Trophoblast cell (in vitro differentiated cells and primary cell): ENCODE measurements at regions not wholly inside any gene's neighbourhood (a gene's known extent, or its start where the extent isn't known, plus 50 kb on each side); places are given as distances from the start of the nearest gene placed in this dataset.

Source experiments
- DNase-seq, 2 donors: peaks; one replicate each; pipeline ENCODE4 v3.0.0-alpha.2; 2016
- H2AFZ ChIP-seq: 2 replicates; pipeline ENCODE4 v1.6.1; 2013; ENCODE audit warnings: low read length, moderate library complexity, mild to moderate bottlenecking; ENCODE audit not compliant: insufficient read depth, poor library complexity
- H2AK5ac ChIP-seq: 2 replicates; pipeline ENCODE4 v1.6.1; 2013; ENCODE audit warnings: mild to moderate bottlenecking, low read length
- H2BK120ac ChIP-seq: 2 replicates; pipeline ENCODE4 v1.6.1; 2013; ENCODE audit warnings: low read length, mild to moderate bottlenecking, moderate library complexity; ENCODE audit not compliant: insufficient read depth, poor library complexity
- H2BK12ac ChIP-seq: 2 replicates; pipeline ENCODE4 v1.6.1; 2013; ENCODE audit warnings: mild to moderate bottlenecking, low read length, moderate library complexity
- H2BK5ac ChIP-seq: 2 replicates; pipeline ENCODE4 v1.6.1; 2013; ENCODE audit warnings: low read length, low read depth, moderate library complexity, mild to moderate bottlenecking; ENCODE audit not compliant: poor library complexity
- H3K14ac ChIP-seq: 2 replicates; pipeline ENCODE4 v1.6.1; 2013; ENCODE audit warnings: mild to moderate bottlenecking, low read length
- H3K18ac ChIP-seq: 2 replicates; pipeline ENCODE4 v1.6.1; 2013; ENCODE audit warnings: mild to moderate bottlenecking, low read length
- H3K23ac ChIP-seq: 2 replicates; pipeline ENCODE4 v1.6.1; 2013; ENCODE audit warnings: low read length
- H3K27ac ChIP-seq: 2 replicates; pipeline ENCODE4 v1.5.1; 2013; ENCODE audit warnings: low read depth, mild to moderate bottlenecking, inconsistent platforms, low read length, moderate library complexity
- H3K27me3 ChIP-seq: 2 replicates; pipeline ENCODE4 v1.6.1; 2013; ENCODE audit warnings: inconsistent platforms, mild to moderate bottlenecking, low read length, moderate library complexity; ENCODE audit not compliant: insufficient read depth
- H3K36me3 ChIP-seq, 2 experiments: 1 replicate in 1 of 2; 2 replicates in 1 of 2; pipeline ENCODE4 v1.6.1; 2013; ENCODE audit warnings: low read length in 2 of 2, mild to moderate bottlenecking in 2 of 2, moderate library complexity in 1 of 2; ENCODE audit not compliant: insufficient read depth in 2 of 2, control insufficient read depth in 1 of 2
- H3K4ac ChIP-seq: 2 replicates; pipeline ENCODE4 v1.6.1; 2013; ENCODE audit warnings: low read depth, mild to moderate bottlenecking, low read length, moderate library complexity
- H3K4me1 ChIP-seq, 2 experiments: 1 replicate in 1 of 2; 2 replicates in 1 of 2; pipeline ENCODE4 v1.6.1; 2013; ENCODE audit warnings: low read length in 2 of 2, mild to moderate bottlenecking in 2 of 2, moderate library complexity in 1 of 2; ENCODE audit not compliant: insufficient read depth in 2 of 2, control insufficient read depth in 1 of 2
- H3K4me2 ChIP-seq: 2 replicates; pipeline ENCODE4 v1.6.1; 2013; ENCODE audit warnings: inconsistent platforms, mild to moderate bottlenecking, low read length, moderate library complexity
- H3K4me3 ChIP-seq: 2 replicates; pipeline ENCODE4 v1.5.1; 2013; ENCODE audit warnings: mild to moderate bottlenecking, low read depth, low read length, inconsistent platforms
- H3K79me1 ChIP-seq: one replicate; pipeline ENCODE4 v1.6.1; 2013; ENCODE audit warnings: low read length
- H3K79me2 ChIP-seq: 2 replicates; pipeline ENCODE4 v1.6.1; 2013; ENCODE audit warnings: low read length, mild to moderate bottlenecking; ENCODE audit not compliant: control insufficient read depth, insufficient read depth, poor library complexity
- H3K9ac ChIP-seq: 2 replicates; pipeline ENCODE4 v1.6.1; 2013; ENCODE audit warnings: mild to moderate bottlenecking, low read length
- H3K9me3 ChIP-seq: 2 replicates; pipeline ENCODE4 v1.6.1; 2013; ENCODE audit warnings: low read depth, mild to moderate bottlenecking, control low read depth, inconsistent platforms, low read length; ENCODE audit not compliant: insufficient read depth
- H4K12ac ChIP-seq: 2 replicates; pipeline ENCODE4 v1.6.1; 2013; ENCODE audit warnings: low read depth, mild to moderate bottlenecking, low read length, moderate library complexity
- H4K8ac ChIP-seq: 2 replicates; pipeline ENCODE4 v1.6.1; 2013; ENCODE audit warnings: low read depth, mild to moderate bottlenecking, low read length, moderate library complexity
- H4K91ac ChIP-seq: one replicate; pipeline ENCODE4 v1.6.1; 2013; ENCODE audit warnings: low read depth, mild to moderate bottlenecking, low read length, moderate library complexity
- WGBS: extraction: QIAGEN DNeasy Blood & Tissue Kit; methylation state at CpG from one replicate; pipeline ENCODE4 v1.1.7; 2013; ENCODE audit warnings: missing lambda C conversion rate; ENCODE audit not compliant: insufficient read length, insufficient coverage; ENCODE audit errors: extremely low coverage; 5-methylcytosine and 5-hydroxymethylcytosine counted together

DNA sequence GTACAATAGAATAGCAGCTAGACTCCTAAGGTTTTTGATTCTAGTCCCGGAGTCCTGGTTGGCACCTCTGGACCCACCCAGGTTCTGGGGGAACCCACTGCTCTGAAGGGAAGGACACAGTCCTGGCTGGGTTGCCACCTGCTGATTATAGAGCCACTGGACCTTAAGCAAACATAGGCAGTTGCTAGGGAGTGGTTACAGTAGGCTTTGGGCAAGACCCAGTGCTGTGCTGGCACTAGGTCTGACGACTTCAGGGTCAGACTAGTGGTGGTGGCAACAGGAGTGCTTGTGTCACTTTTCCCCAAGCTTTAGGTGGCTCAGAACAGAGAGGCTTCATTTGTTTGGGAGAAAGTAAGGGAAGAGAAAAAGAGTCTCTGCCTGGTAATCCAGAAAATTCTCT lies 109.8 kb upstream of the C3orf80 start:
- Histone ChIP-seq H3K4me2 (no peak overlapping the region), H3K4me1 (no peaks in the 10 kb centered on the region), H2BK5ac (no peak overlapping the region), H3K79me2 (no peaks in the 10 kb centered on the region), H3K27me3 (no peaks in the 10 kb centered on the region), H3K79me1 (no peaks in the 10 kb centered on the region), H2BK12ac (no peak overlapping the region), H3K27ac (no peak overlapping the region), H2AFZ (no peak overlapping the region), H3K4ac (no peak overlapping the region), H4K91ac (no peak overlapping the region), H2BK120ac (no peak overlapping the region), H3K23ac (no peak overlapping the region), H4K12ac (no peak overlapping the region), H3K14ac (no peak overlapping the region), H3K9ac (no peak overlapping the region), H2AK5ac (no peak overlapping the region), H3K4me3 (no peak overlapping the region), H3K9me3 (no peaks in the 10 kb centered on the region), H4K8ac (no peak overlapping the region), H3K36me3 (no peaks in the 10 kb centered on the region), H3K18ac (no peak overlapping the region)
- no CpG with 5 or more reads among the region's 2 CpGs for WGBS
- no peak for DNase-seq

DNA sequence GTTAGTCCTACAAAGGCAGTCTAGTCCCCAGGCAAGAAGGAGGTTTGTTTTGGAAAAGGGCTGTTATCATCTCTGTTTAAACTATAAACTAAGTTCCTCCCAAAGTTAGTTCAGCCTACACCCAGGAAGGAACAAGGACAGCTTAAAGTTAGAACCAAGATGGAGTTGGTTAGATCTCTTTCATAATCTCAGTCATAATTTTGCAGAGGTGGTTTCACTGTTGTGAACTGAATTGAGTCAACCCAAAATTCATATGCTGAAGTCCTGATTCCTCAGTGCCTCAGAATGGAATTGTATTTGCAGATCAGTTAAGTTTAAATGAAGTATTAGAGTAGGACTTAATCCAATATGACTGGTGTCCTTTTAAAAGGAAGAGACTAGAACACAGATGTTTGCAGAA lies 101.0 kb upstream of the C3orf80 start:
- no peak overlapping the region for H2AK5ac ChIP-seq
- H3K79me2 ChIP-seq: no peaks in the 10 kb centered on the region
- H2BK120ac ChIP-seq: no peak overlapping the region
- H4K91ac ChIP-seq: no peak overlapping the region
- no peaks in the 10 kb centered on the region for H3K27me3 ChIP-seq
- no peaks in the 10 kb centered on the region for H3K79me1 ChIP-seq
- H4K8ac ChIP-seq: no peak overlapping the region
- no peak overlapping the region for H3K4ac ChIP-seq
- H3K4me3 ChIP-seq: no peak overlapping the region
- H4K12ac ChIP-seq: no peak overlapping the region
- no peak overlapping the region for H3K18ac ChIP-seq
- H2BK12ac ChIP-seq: no peak overlapping the region
- H3K4me2 ChIP-seq: no peak overlapping the region
- no peak overlapping the region for H2BK5ac ChIP-seq
- H3K9me3 ChIP-seq: no peaks in the 10 kb centered on the region
- H3K9ac ChIP-seq: no peak overlapping the region
- peaks cover 0 to 2% of the 10 kb centered on the region in 2 experiments for H3K4me1 ChIP-seq
- no peak overlapping the region for H3K23ac ChIP-seq
- no peak for DNase-seq
- H3K27ac ChIP-seq: no peak overlapping the region
- H2AFZ ChIP-seq: no peak overlapping the region
- H3K14ac ChIP-seq: no peak overlapping the region
- H3K36me3 ChIP-seq: no peaks in the 10 kb centered on the region

DNA sequence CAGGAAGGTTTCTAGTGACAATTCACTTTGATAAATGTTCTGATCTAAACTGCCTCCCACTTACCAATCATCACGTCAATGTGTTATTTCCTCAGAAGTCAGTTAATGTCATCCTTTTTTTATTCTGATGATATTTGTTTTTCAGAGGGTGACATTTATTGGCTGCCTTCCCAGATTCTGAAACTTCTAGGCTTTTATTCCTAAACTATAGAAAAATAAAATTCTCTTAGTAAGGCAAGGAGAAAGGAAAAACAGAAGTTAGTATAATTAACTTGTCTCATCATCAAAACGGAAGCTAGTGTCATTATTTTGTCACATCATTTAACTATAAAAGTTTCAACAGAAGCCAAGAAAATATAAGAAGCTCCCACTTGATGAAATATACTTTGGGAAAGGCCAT lies 100.0 kb upstream of the C3orf80 start:
- Histone ChIP-seq H3K9me3 (no peaks in the 10 kb centered on the region), H2AK5ac (no peak overlapping the region), H3K23ac (no peak overlapping the region), H3K79me2 (no peaks in the 10 kb centered on the region), H3K27me3 (no peaks in the 10 kb centered on the region), H4K91ac (no peak overlapping the region), H3K36me3 (no peaks in the 10 kb centered on the region), H3K79me1 (no peaks in the 10 kb centered on the region), H2BK120ac (no peak overlapping the region), H4K8ac (no peak overlapping the region), H4K12ac (no peak overlapping the region), H3K9ac (no peak overlapping the region), H2BK5ac (no peak overlapping the region), H2AFZ (no peak overlapping the region), H3K27ac (no peak overlapping the region), H3K4me1 (peaks cover 0 to 2% of the 10 kb centered on the region in 2 experiments), H2BK12ac (no peak overlapping the region), H3K18ac (no peak overlapping the region), H3K4ac (no peak overlapping the region), H3K4me3 (no peak overlapping the region), H3K4me2 (no peak overlapping the region), H3K14ac (no peak overlapping the region)
- DNase-seq: no peak
- WGBS: no CpG with 5 or more reads among the region's 2 CpGs

DNA sequence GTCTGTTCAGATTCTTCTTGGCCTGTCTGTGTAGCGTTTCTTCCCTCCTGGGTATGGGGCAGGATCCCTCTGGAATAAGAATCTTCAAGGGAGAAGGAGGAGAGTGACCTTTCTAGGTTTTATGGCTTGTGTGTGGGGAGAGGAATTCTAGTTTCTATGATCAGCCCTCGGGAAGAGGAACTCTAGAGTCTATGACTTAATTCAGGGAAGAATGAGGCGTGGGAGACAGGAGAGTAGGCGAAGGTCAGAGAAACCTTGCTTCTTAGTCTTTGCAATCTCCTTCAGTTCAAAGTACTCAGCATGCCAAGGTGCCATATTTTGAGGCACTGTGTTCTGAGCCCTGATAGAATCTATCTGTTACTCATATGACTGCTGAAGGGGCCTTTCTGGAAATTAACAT lies 99.2 kb upstream of the C3orf80 start:
- Histone ChIP-seq H3K4me2 (no peak overlapping the region), H3K27ac (no peak overlapping the region), H2AFZ (no peak overlapping the region), H2AK5ac (no peak overlapping the region), H3K4me3 (no peak overlapping the region), H3K9ac (no peak overlapping the region), H3K14ac (no peak overlapping the region), H3K18ac (no peak overlapping the region), H2BK12ac (no peak overlapping the region), H3K4ac (no peak overlapping the region), H2BK5ac (no peak overlapping the region), H3K9me3 (no peaks in the 10 kb centered on the region), H3K79me2 (no peaks in the 10 kb centered on the region), H4K8ac (no peak overlapping the region), H4K12ac (no peak overlapping the region), H4K91ac (no peak overlapping the region), H3K79me1 (no peaks in the 10 kb centered on the region), H3K27me3 (no peaks in the 10 kb centered on the region), H3K36me3 (no peaks in the 10 kb centered on the region), H3K4me1 (peaks cover 0 to 2% of the 10 kb centered on the region in 2 experiments), H3K23ac (no peak overlapping the region), H2BK120ac (no peak overlapping the region)
- no peak for DNase-seq
- WGBS: no CpG with 5 or more reads among the region's 4 CpGs
